ENCODE measurements at regions not wholly inside any gene's neighbourhood (a gene's known extent, or its start where the extent isn't known, plus 50 kb on each side); places are given as distances from the start of the nearest gene placed in this dataset.

DNA sequence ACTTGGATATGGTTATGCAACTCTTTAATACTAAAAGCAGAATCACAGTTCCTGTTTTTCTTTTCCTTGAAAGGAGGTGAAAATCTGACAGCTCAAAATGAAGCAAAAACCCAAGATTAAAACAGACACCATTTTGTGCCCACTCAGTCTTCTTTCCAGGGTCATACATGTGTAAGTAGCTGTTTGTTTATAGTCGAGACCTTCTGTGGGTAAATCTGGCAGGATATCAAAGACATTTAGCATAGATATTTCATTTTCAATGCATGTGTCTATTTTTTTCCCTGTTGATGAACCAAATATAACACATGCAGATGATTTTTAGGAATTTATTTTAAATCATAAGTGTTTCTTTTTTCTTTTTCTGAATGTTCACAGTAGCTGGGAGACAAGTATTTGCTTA is 398.8 kb downstream of the FOXG1 start:
- TF ChIP-seq, protein P1, sequence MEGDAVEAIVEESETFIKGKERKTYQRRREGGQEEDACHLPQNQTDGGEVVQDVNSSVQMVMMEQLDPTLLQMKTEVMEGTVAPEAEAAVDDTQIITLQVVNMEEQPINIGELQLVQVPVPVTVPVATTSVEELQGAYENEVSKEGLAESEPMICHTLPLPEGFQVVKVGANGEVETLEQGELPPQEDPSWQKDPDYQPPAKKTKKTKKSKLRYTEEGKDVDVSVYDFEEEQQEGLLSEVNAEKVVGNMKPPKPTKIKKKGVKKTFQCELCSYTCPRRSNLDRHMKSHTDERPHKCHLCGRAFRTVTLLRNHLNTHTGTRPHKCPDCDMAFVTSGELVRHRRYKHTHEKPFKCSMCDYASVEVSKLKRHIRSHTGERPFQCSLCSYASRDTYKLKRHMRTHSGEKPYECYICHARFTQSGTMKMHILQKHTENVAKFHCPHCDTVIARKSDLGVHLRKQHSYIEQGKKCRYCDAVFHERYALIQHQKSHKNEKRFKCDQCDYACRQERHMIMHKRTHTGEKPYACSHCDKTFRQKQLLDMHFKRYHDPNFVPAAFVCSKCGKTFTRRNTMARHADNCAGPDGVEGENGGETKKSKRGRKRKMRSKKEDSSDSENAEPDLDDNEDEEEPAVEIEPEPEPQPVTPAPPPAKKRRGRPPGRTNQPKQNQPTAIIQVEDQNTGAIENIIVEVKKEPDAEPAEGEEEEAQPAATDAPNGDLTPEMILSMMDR (IDR thresholded peaks at IDR 0.05) = no peak
- 61 to 63% (median 62%) methylated on average over 1 of the region's 1 CpG for WGBS, 3 donors
- no peaks in the 10 kb centered on the region for H3K36me3 ChIP-seq (ENCODE audit: insufficient read depth in 1 of 2, low read depth in 1 of 2)
- H3K4me3 ChIP-seq = no peak overlapping the region
- H3K27me3 ChIP-seq (ENCODE audit: insufficient read depth in 3 of 3, low read length in 2 of 3) = no peaks in the 10 kb centered on the region
- no peak overlapping the region for H3K27ac ChIP-seq
- ATAC-seq (no peak), DNase-seq (no peak)
- no peaks in the 10 kb centered on the region for H3K4me1 ChIP-seq
- H3K9me3 ChIP-seq = no peaks in the 10 kb centered on the region
- intact Hi-C loops (cut with DNase I) = no loop called here

DNA sequence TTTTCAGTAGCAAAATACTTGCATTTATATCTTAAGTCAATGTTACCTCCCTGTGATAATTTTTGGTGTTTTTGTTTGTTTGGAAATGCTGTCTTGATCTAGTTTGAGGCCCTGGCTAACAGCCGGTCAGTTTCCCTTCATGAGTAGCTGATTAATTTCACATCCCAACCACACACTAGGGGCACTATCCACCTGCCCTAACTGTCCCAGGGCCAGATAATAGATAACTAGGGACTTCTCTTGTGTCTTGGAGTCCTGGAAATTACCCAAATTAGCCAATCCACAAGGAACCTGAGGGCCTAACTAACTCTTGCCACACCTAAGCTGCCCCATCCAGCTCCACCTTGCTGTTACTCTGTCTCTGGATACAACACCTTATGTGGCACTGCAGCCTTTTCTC is 399.9 kb downstream of the FOXG1 start:
- Histone ChIP-seq H3K4me3 (no peak overlapping the region), H3K27ac (no peak overlapping the region), H3K9me3 (no peaks in the 10 kb centered on the region), H3K36me3 (ENCODE audit: insufficient read depth in 1 of 2, low read depth in 1 of 2) (no peaks in the 10 kb centered on the region), H3K27me3 (ENCODE audit: insufficient read depth in 3 of 3, low read length in 2 of 3) (no peaks in the 10 kb centered on the region), H3K4me1 (no peaks in the 10 kb centered on the region)
- intact Hi-C loops (cut with DNase I) = no loop called here
- TF ChIP-seq, protein P1 (IDR thresholded peaks at IDR 0.05) = no peak
- DNase-seq (no peak), ATAC-seq (no peak)
- WGBS, 3 donors = 48 to 77% (median 55%) methylated on average over 1 of the region's 1 CpG

DNA sequence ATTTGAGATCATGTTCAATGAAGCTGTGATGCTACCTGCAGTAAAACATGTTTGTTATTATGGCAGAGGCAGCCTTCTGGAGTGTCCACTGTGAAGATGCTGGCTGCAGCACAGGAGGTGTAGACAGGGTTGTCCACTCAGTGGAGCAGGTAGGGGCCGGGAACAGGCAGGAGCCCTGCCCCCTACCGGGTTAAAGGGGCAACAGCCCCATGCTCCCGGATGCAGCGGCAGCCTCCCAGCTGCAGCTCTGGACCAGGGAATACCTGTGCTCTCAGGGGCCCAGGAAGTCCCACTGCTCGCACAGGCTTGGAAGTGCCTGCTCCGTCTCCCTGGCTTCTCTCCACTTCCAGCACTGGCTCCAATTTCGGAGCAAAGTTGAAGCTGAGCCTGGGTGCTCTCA is 401.6 kb downstream of the FOXG1 start:
- no peaks in the 10 kb centered on the region for H3K4me1 ChIP-seq
- no peaks in the 10 kb centered on the region for H3K9me3 ChIP-seq
- WGBS, 3 donors = 84 to 88% (median 85%) methylated on average over 7 of the region's 7 CpGs
- ATAC-seq = no peak
- H3K27ac ChIP-seq = no peak overlapping the region
- H3K36me3 ChIP-seq (ENCODE audit: insufficient read depth in 1 of 2, low read depth in 1 of 2) = no peaks in the 10 kb centered on the region
- intact Hi-C loops (cut with DNase I) = no loop called here
- no peak overlapping the region for H3K4me3 ChIP-seq
- H3K27me3 ChIP-seq (ENCODE audit: insufficient read depth in 3 of 3, low read length in 2 of 3) = no peaks in the 10 kb centered on the region
- DNase-seq = no peak
- TF ChIP-seq, protein P1 (IDR thresholded peaks at IDR 0.05) = no peak

DNA sequence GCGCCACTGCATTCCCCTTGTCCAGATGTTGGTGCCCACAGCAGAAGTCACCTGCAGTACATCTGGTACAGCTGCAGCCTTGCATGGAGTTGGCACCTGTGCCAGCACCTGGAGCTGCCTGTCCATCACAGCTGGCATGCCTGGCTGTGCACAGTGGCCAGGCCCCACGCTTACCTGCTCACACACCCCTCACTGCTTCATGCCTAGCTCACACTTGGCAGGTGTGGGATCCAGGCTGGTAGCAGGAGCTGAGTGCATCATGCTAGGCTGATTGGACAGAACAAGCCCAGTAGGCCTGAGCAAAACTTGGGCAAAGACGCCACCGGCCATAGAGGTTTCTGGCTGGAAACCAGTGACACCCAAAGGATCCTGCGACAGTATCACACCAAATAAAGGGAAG is 402.8 kb downstream of the FOXG1 start:
- Histone ChIP-seq H3K4me3 (no peak overlapping the region), H3K4me1 (no peaks in the 10 kb centered on the region), H3K27me3 (ENCODE audit: insufficient read depth in 3 of 3, low read length in 2 of 3) (no peaks in the 10 kb centered on the region), H3K9me3 (no peaks in the 10 kb centered on the region), H3K27ac (no peak overlapping the region), H3K36me3 (ENCODE audit: insufficient read depth in 1 of 2, low read depth in 1 of 2) (no peaks in the 10 kb centered on the region)
- whole genome bisulfite sequencing, 3 donors = 79 to 88% (median 80%) methylated on average over 5 of the region's 5 CpGs
- no peak for ATAC-seq
- intact Hi-C loops (cut with DNase I) = no loop called here
- TF ChIP-seq, protein P1 (IDR thresholded peaks at IDR 0.05) = no peak
- DNase-seq = no peak

DNA sequence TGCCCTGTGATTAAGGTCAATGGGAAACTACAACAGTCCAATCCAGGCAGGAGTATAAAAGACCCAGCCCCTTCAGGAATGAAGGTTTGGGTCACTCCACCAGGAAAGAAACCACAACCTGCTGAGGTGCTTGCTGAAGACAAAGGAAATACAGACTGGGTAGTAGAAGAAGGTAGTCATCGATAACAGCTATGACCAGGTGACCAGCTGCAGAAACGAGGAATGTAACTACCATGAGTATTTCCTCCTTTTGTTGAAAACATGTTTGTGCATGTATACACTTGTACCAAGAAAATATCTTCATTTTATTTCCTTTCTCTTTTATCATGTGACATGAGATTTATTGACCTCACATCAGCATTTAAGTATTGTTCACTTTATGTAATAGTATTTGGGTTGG is 409.1 kb downstream of the FOXG1 start:
- Histone ChIP-seq H3K9me3 (no peaks in the 10 kb centered on the region), H3K4me3 (no peak overlapping the region), H3K36me3 (ENCODE audit: insufficient read depth in 1 of 2, low read depth in 1 of 2) (no peaks in the 10 kb centered on the region), H3K4me1 (no peaks in the 10 kb centered on the region), H3K27me3 (ENCODE audit: insufficient read depth in 3 of 3, low read length in 2 of 3) (no peaks in the 10 kb centered on the region), H3K27ac (no peak overlapping the region)
- 91 to 93% (median 92%) methylated on average over 2 of the region's 2 CpGs for WGBS, 3 donors
- ATAC-seq = no peak
- DNase-seq = no peak
- intact Hi-C loops (cut with DNase I) = no loop called here
- TF ChIP-seq, protein P1 (IDR thresholded peaks at IDR 0.05) = no peak

All from psoas muscle (tissue), 7 donors.